GM21825 (cell line): ENCODE measurements at regions not wholly inside any gene's neighbourhood (a gene's known extent, or its start where the extent isn't known, plus 50 kb on each side); places are given as distances from the start of the nearest gene placed in this dataset.
"Not testable (repeated sequence)": the region's sequence is repeated elsewhere in the genome, so short reads cannot be mapped to it uniquely, and the experiment has no call there.

ENCODE experiments used
- ATAC-seq: cut with Tn5 transposase; IDR thresholded peaks from one replicate; pipeline ENCODE4 v1.9.1; 2021; ENCODE audit warnings: mild to moderate bottlenecking, moderate library complexity; ENCODE audit not compliant: unreplicated experiment

DNA sequence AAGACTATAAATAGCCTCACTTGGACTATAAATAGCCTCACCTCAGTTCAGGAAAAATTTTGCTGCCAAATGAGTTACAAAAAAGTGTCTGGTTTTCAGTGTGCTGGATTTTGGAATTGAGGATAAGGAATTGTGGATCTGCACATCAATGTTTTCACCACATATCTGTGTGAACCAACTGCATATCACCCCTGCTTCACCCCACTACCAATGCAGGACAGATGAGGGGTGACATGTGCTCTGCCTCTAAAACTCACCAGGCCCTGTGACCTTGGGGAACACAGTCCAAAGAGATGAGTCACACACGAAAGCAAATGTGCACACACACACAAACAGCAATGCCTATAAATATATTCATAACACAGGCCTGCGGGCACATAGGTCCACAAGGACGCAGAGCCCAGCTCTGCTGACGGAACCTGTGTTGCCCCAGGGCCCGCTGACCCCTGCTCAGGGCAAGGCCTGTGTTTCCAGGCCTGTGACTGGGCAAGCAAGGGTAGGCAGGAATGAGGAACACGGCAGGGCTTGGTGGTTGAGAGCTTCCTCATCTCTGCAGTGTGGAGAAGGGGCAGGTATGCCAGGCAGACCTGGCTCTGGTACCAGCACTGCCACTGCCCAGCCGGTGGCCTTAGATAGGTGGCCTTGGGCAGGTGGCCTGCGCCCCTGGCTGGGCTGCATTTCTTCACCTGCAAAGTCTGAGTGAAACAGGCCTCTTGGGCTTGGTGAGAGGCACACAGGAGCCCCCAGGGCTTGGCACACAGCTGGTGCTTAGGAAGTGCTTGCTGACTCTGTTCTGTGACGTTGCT lies 82.4 kb downstream of the ARL6IP4 start:
- ATAC-seq, result no peak

- ATAC-seq, result no peak
These were observed 81.1 kb downstream of the ARL6IP4 start for GRCh38 chr12:123061441-123062205.

- ATAC-seq, result no peak
These were observed 79.0 kb downstream of the ARL6IP4 start for GRCh38 chr12:123059500-123059899.

GRCh38 chr12:123058980-123059379 lies 78.5 kb downstream of the ARL6IP4 start:
- no peak for ATAC-seq

DNA sequence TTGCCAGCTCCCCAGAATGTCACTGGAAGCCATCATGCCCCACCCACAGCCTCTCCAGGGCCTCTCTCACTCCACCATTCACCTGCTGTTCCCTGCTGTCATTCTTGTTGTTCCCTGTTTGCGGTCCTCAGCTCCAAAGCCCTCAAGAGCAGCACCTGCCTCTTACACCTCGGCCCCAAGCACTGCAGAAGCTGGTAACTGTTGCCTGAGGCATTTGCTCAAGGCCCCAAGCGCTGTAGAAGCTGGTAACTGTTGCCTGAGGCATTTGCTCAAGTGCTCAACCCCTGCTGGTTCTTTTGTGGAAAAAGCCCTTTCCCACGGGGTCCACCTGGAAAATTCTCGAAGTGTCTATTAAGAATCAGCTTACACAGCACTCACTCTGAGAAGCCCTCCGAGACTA lies 78.0 kb downstream of the ARL6IP4 start:
- no peak for ATAC-seq

GRCh38 chr12:123057513-123058265 lies 77.2 kb downstream of the ARL6IP4 start:
- ATAC-seq, result no peak

- ATAC-seq, result no peak
These were observed 76.2 kb downstream of the ARL6IP4 start for GRCh38 chr12:123056709-123057108.

GRCh38 chr12:123056053-123056452 lies 75.6 kb downstream of the ARL6IP4 start:
- no peak for ATAC-seq

GRCh38 chr12:123055281-123055766 lies 74.8 kb downstream of the ARL6IP4 start:
- ATAC-seq, result no peak

GRCh38 chr12:123054371-123054770 lies 73.9 kb downstream of the ARL6IP4 start:
- no peak for ATAC-seq

GRCh38 chr12:123051556-123051955 lies 71.1 kb downstream of the ARL6IP4 start:
- ATAC-seq, result no peak

GRCh38 chr12:123050913-123051312 lies 70.4 kb downstream of the ARL6IP4 start:
- no peak for ATAC-seq

DNA sequence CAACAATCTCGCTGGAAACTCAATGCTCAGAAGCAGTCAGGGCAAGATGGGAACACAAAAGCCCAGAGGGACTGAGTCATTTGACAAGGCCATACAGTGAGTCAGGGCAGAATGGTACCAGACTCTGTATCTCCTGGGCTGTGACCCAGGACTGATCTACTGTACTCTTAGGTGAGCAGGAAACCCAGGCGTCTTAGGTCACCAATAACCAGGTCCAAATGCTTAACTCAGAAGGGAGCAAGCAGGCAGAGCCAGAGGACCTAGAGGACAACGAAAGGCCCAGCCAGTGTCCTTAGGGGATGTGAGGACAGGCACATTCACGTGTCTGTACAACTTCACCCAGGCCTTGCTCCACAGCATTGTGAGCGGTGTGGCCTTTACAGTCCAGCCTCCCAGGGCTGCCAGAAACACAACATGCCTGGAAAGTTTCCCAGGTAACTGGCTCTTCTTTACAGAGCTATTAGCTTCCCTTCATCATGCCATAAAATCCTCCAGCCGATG lies 69.9 kb downstream of the ARL6IP4 start:
- no peak for ATAC-seq

DNA sequence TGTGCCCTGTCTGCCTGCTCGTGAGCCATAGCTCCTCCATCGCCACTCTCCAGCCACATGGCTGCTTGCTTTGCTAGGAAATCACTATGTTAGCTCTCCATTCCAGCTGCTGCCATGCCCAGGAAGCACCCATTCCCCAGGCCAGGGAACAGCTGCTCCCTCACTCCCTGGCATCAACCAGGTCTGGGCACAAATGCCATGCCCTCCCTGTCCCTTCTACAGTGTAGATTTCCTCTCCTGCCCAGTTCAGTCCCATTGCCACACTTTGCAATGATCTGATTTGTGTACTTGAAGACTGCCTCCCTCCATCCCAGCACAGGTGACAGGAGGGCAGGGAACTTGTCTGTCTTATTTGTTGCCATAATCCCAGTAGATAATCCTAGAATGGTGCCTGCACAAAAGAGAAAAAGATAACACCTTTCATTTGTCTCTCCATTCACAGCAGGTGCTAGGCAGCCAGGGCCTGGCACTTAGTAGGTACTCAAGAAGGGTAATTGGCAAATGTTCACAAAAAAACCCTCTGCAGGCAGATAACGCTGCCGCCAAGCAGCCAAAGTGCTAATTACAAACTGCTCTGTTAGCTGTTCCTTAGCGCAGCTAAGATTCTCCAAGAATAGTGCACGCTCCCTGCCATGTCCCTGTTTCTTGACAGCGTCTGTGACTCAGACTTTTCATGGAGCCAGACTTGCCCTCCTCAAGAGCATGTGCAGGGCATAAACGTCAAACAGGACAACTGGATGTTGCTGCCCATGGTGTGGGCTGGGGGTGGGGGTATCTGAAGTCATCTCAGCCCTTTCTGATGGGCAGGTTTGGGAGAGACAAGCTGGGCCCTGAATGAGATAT lies 69.1 kb downstream of the ARL6IP4 start:
- no peak for ATAC-seq

- ATAC-seq, result not testable (repeated sequence)
These were observed 67.4 kb downstream of the ARL6IP4 start for GRCh38 chr12:123047892-123048291.

DNA sequence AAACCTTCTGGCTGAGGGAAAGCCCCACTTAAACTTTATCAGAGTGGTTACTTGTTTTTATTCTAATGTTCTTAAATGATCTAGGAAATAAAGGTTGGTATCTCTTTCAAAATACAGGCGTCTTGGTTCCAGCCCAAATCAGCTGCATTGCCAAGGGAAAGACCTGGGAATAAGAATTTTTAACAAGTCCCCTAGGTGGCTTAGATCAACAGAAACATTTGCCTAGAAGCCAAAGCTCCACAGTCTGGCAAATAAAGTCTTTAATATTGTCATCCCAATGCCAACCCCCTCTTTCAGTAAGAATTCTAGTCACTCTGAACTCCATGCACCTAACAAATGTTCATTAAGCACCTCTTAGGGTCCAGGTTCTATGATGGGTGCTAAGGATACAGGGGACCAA lies 66.8 kb downstream of the ARL6IP4 start:
- ATAC-seq, result no peak

GRCh38 chr12:123046431-123046830 lies 66.0 kb downstream of the ARL6IP4 start:
- no peak for ATAC-seq

- ATAC-seq, result no peak
These were observed 65.2 kb downstream of the ARL6IP4 start for GRCh38 chr12:123045678-123046077.

- ATAC-seq, result no peak
These were observed 63.9 kb downstream of the ARL6IP4 start for GRCh38 chr12:123044351-123044750.

DNA sequence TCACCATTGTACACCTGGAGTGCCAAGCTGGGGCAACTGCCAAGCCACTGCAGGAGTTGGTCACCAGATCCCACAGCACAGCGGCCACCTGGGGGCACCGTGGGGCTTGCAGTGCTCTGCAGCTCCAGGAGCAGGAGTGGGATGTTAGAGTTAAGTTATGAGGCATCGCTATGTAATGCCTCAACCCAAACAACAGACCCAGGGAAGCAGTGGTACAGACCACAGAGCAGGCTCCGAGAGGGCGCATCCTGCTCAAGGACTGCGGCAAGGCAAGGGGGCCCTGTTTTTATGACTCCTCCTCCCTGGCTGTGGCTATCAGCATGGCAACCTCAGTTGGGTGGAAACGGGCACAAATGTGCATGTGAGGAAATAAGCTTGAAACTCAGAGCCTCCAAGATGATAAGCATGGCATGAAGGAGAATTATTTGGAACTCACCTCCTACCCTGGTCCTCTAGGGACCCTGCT lies 63.1 kb downstream of the ARL6IP4 start:
- peak; percentile 63 for ATAC-seq
